NT2/D1 (cell line): ENCODE measurements at regions not wholly inside any gene's neighbourhood (a gene's known extent, or its start where the extent isn't known, plus 50 kb on each side); places are given as distances from the start of the nearest gene placed in this dataset.

Source experiments
- SUZ12 ChIP-seq: IDR thresholded peaks from 2 replicates; pipeline ENCODE4 v1.6.1; 2011; ENCODE audit not compliant: insufficient read length, insufficient read depth; ENCODE audit errors: extremely low read depth
- YY1 ChIP-seq: IDR thresholded peaks from 2 replicates; pipeline ENCODE4 v1.6.1; 2011; ENCODE audit not compliant: insufficient read length, insufficient read depth

GRCh38 chr5:167920589-167920988 lies 370.9 kb upstream of the WWC1 start:
- no peak for TF ChIP-seq YY1
- no peak for TF ChIP-seq SUZ12
